ENCODE measurements at regions not wholly inside any gene's neighbourhood (a gene's known extent, or its start where the extent isn't known, plus 50 kb on each side); places are given as distances from the start of the nearest gene placed in this dataset.

- Histone ChIP-seq H3K27ac (ENCODE audit: insufficient read depth, low read length) (no peak overlapping the region), H3K4me2 (ENCODE audit: extremely low read depth, insufficient read depth, low read length) (no peak overlapping the region), H3K9me3 (ENCODE audit: control insufficient read depth, insufficient read depth, low read depth, low read length) (no peaks in the 10 kb centered on the region), H3K9ac (ENCODE audit: insufficient read depth, low read length) (no peak overlapping the region), H3K79me2 (ENCODE audit: control insufficient read depth, insufficient read depth, low read length) (no peaks in the 10 kb centered on the region), H4K20me1 (ENCODE audit: control insufficient read depth, extremely low read depth, insufficient read depth, low read length) (no peaks in the 10 kb centered on the region), H3K4me1 (ENCODE audit: control insufficient read depth, extremely low read depth, insufficient read depth, low read length) (no peaks in the 10 kb centered on the region), H3K36me3 (ENCODE audit: control insufficient read depth, insufficient read depth, low read length) (no peaks in the 10 kb centered on the region), H2AFZ (ENCODE audit: low read length) (no peak overlapping the region), H3K27me3 (ENCODE audit: control insufficient read depth, insufficient read depth, low read length) (no peaks in the 10 kb centered on the region), H3K4me3 (replicated peaks in 1 of 4; ENCODE audit: control extremely low read depth in 1 of 4, insufficient read depth in 1 of 4, low read depth in 3 of 4, low read length in 4 of 4) (no peak overlapping the region)
- no peak for DNase-seq (ENCODE audit: low read depth in 2 of 2)
- TF ChIP-seq EZH2 (IDR thresholded peaks at IDR 0.05; ENCODE audit: low read length, missing control alignments) (no peak), CTCF (conservative IDR thresholded peaks at IDR 0.05 in 1 of 2, IDR thresholded peaks at IDR 0.05 in 1 of 2; ENCODE audit: low read depth in 1 of 2, low read length in 2 of 2) (no peak)
Measured at GRCh38 chr13:77412860-77413259, 86.0 kb upstream of the MYCBP2 start.

GRCh38 chr13:77412116-77412635 is 85.3 kb upstream of the MYCBP2 start:
- DNase-seq (ENCODE audit: low read depth in 2 of 2) = no peak

GRCh38 chr13:77409412-77409811 is 82.5 kb upstream of the MYCBP2 start:
- H3K9me3 ChIP-seq (ENCODE audit: control insufficient read depth, insufficient read depth, low read depth, low read length) = no peaks in the 10 kb centered on the region
- H3K4me3 ChIP-seq (replicated peaks in 1 of 4; ENCODE audit: control extremely low read depth in 1 of 4, insufficient read depth in 1 of 4, low read depth in 3 of 4, low read length in 4 of 4) = no peak overlapping the region
- no peaks in the 10 kb centered on the region for H3K4me1 ChIP-seq (ENCODE audit: control insufficient read depth, extremely low read depth, insufficient read depth, low read length)
- TF ChIP-seq EZH2 (IDR thresholded peaks at IDR 0.05; ENCODE audit: low read length, missing control alignments) (no peak), CTCF (conservative IDR thresholded peaks at IDR 0.05 in 1 of 2, IDR thresholded peaks at IDR 0.05 in 1 of 2; ENCODE audit: low read depth in 1 of 2, low read length in 2 of 2) (no peak)
- no peak overlapping the region for H2AFZ ChIP-seq (ENCODE audit: low read length)
- no peaks in the 10 kb centered on the region for H3K27me3 ChIP-seq (ENCODE audit: control insufficient read depth, insufficient read depth, low read length)
- H3K9ac ChIP-seq (ENCODE audit: insufficient read depth, low read length) = no peak overlapping the region
- H3K36me3 ChIP-seq (ENCODE audit: control insufficient read depth, insufficient read depth, low read length) = no peaks in the 10 kb centered on the region
- no peaks in the 10 kb centered on the region for H4K20me1 ChIP-seq (ENCODE audit: control insufficient read depth, extremely low read depth, insufficient read depth, low read length)
- no peak for DNase-seq (ENCODE audit: low read depth in 2 of 2)
- H3K27ac ChIP-seq (ENCODE audit: insufficient read depth, low read length) = no peak overlapping the region
- H3K4me2 ChIP-seq (ENCODE audit: extremely low read depth, insufficient read depth, low read length) = no peak overlapping the region
- no peaks in the 10 kb centered on the region for H3K79me2 ChIP-seq (ENCODE audit: control insufficient read depth, insufficient read depth, low read length)

More at GRCh38 chr13:77412116-77412635, 85.3 kb upstream of the MYCBP2 start:
- no peaks in the 10 kb centered on the region for H3K27me3 ChIP-seq (ENCODE audit: control insufficient read depth, insufficient read depth, low read length)
- no peak overlapping the region for H3K9ac ChIP-seq (ENCODE audit: insufficient read depth, low read length)
- H4K20me1 ChIP-seq (ENCODE audit: control insufficient read depth, extremely low read depth, insufficient read depth, low read length) = no peaks in the 10 kb centered on the region
- no peaks in the 10 kb centered on the region for H3K79me2 ChIP-seq (ENCODE audit: control insufficient read depth, insufficient read depth, low read length)
- H3K9me3 ChIP-seq (ENCODE audit: control insufficient read depth, insufficient read depth, low read depth, low read length) = no peaks in the 10 kb centered on the region
- no peak overlapping the region for H3K4me3 ChIP-seq (replicated peaks in 1 of 4; ENCODE audit: control extremely low read depth in 1 of 4, insufficient read depth in 1 of 4, low read depth in 3 of 4, low read length in 4 of 4)
- TF ChIP-seq EZH2 (IDR thresholded peaks at IDR 0.05; ENCODE audit: low read length, missing control alignments) (no peak), CTCF (conservative IDR thresholded peaks at IDR 0.05 in 1 of 2, IDR thresholded peaks at IDR 0.05 in 1 of 2; ENCODE audit: low read depth in 1 of 2, low read length in 2 of 2) (no peak)
- no peak overlapping the region for H3K27ac ChIP-seq (ENCODE audit: insufficient read depth, low read length)
- no peak overlapping the region for H3K4me2 ChIP-seq (ENCODE audit: extremely low read depth, insufficient read depth, low read length)
- no peaks in the 10 kb centered on the region for H3K36me3 ChIP-seq (ENCODE audit: control insufficient read depth, insufficient read depth, low read length)
- H2AFZ ChIP-seq (ENCODE audit: low read length) = no peak overlapping the region
- no peaks in the 10 kb centered on the region for H3K4me1 ChIP-seq (ENCODE audit: control insufficient read depth, extremely low read depth, insufficient read depth, low read length)
